HCT116 (cell line): ENCODE measurements at regions not wholly inside any gene's neighbourhood (a gene's known extent, or its start where the extent isn't known, plus 50 kb on each side); places are given as distances from the start of the nearest gene placed in this dataset.

ENCODE experiments used
- ATAC-seq: fragments of 200-7000 bp; cut with Tn5 transposase; 2 replicates; pipeline ENCODE4 v1.9.1; 2020; ENCODE audit warnings: mild to moderate bottlenecking, moderate library complexity
- BruUV-seq: library from RNA; stranded (reverse); fragments of 400-500 nt; replicated peaks from 2 replicates; lab custom pipeline; 2021; lab: Mats Ljungman, UMichigan
- CTCF ChIA-PET: fragments of 300-600 bp; sonication (Branson Sonifier 250); formaldehyde crosslinking; loops from one replicate; lab custom pipeline; 2021; ENCODE audit warnings: antibody characterized with exemption; lab: Charles Lee
- POLR2A ChIA-PET: fragments of 300-600, 350-600 bp; sonication (Branson Sonifier 250); formaldehyde crosslinking; loops from one replicate; lab custom pipeline; 2021; ENCODE audit warnings: antibody characterized with exemption; lab: Charles Lee
- RAD21 ChIA-PET, 2 experiments: fragments of 300-600 bp; sonication (Branson Sonifier 250); formaldehyde crosslinking; loops; one replicate each; lab custom pipeline; 2023; ENCODE audit warnings: low total read pairs in 2 of 2; ENCODE audit not compliant: uncharacterized antibody in 2 of 2, unreplicated experiment in 2 of 2, low non-redundant PET in 1 of 2; lab: Charles Lee
- DNase-seq: peaks from one replicate; pipeline ENCODE4 v3.0.0-alpha.2; 2010; ENCODE audit warnings: low read depth, low spot score
- H2AFZ ChIP-seq: fragments of 200-600 bp; shearing (Covaris generic), sonication (generic); 2 replicates; pipeline ENCODE4 v1.6.1; 2017; ENCODE audit warnings: low read depth, mixed run types, mixed read lengths, antibody characterized with exemption, low read length; ENCODE audit not compliant: poor library complexity, severe bottlenecking
- H3K27ac ChIP-seq: 2 replicates; pipeline ENCODE4 v1.5.1; 2012; ENCODE audit warnings: low read depth, low read length
- H3K27me3 ChIP-seq: fragments of 200-600 bp; sonication (generic); 2 replicates; pipeline ENCODE4 v1.6.1; 2016; ENCODE audit warnings: mixed run types, low read length, mixed read lengths; ENCODE audit not compliant: insufficient read depth
- H3K36me3 ChIP-seq, 2 experiments: fragments of 200-500 bp in 1 of 2; fragments of 200-600 bp in 1 of 2; sonication (Bioruptor generic) in 1 of 2; sonication (generic) in 1 of 2; 2 replicates each; pipeline versions ENCODE4 v1.5.1 to v1.6.1; 2014 to 2016; ENCODE audit warnings: low read length in 2 of 2, inconsistent platforms in 1 of 2, mixed read lengths in 1 of 2, mixed run types in 1 of 2; ENCODE audit not compliant: insufficient read depth in 2 of 2, control insufficient read depth in 1 of 2
- H3K4me1 ChIP-seq, 2 experiments: fragments of 200-600 bp in 1 of 2; sonication (generic) in 1 of 2; 2 replicates each; pipeline versions ENCODE4 v1.5.1 to v1.6.1; 2012 to 2017; ENCODE audit warnings: low read length in 2 of 2, inconsistent platforms in 1 of 2, mild to moderate bottlenecking in 1 of 2, mixed read lengths in 1 of 2, mixed run types in 1 of 2, moderate library complexity in 1 of 2; ENCODE audit not compliant: insufficient read depth in 2 of 2, control insufficient read depth in 1 of 2
- H3K4me2 ChIP-seq: fragments of 200-600 bp; sonication (generic); 2 replicates; pipeline ENCODE4 v1.6.1; 2017; ENCODE audit warnings: mixed run types, low read length, mixed read lengths
- H3K4me3 ChIP-seq, 2 experiments: fragments of 200-600 bp in 1 of 2; sonication (generic) in 1 of 2; replicated peaks in 1 of 2; 2 replicates each; pipeline ENCODE4 v1.5.1; 2011 to 2016; ENCODE audit warnings: low read length in 2 of 2, control low read depth in 1 of 2, low read depth in 1 of 2, mild to moderate bottlenecking in 1 of 2, mixed read lengths in 1 of 2, mixed run types in 1 of 2
- H3K79me2 ChIP-seq: fragments of 200-600 bp; sonication (generic); 2 replicates; pipeline ENCODE4 v1.6.1; 2017; ENCODE audit warnings: mild to moderate bottlenecking, mixed run types, low read length, moderate library complexity, mixed read lengths; ENCODE audit not compliant: insufficient read depth
- H3K9ac ChIP-seq: fragments of 200-600 bp; sonication (generic); 2 replicates; pipeline ENCODE4 v1.6.1; 2016; ENCODE audit warnings: low read length, mixed read lengths
- H3K9me2 ChIP-seq: fragments of 200-600 bp; sonication (generic), shearing (Covaris generic); 2 replicates; pipeline ENCODE4 v1.6.1; 2017; ENCODE audit warnings: mixed run types, mild to moderate bottlenecking, moderate library complexity; ENCODE audit not compliant: insufficient read depth
- H3K9me3 ChIP-seq, 2 experiments: fragments of 200-500 bp in 1 of 2; fragments of 200-600 bp in 1 of 2; sonication (Bioruptor generic) in 1 of 2; sonication (generic) in 1 of 2; 2 replicates each; pipeline ENCODE4 v1.6.1; 2014 to 2017; ENCODE audit warnings: low read length in 2 of 2, mixed read lengths in 2 of 2, inconsistent platforms in 1 of 2, low read depth in 1 of 2, mild to moderate bottlenecking in 1 of 2, mixed run types in 1 of 2, moderate library complexity in 1 of 2; ENCODE audit not compliant: control insufficient read depth in 1 of 2, insufficient read depth in 1 of 2
- H4K20me1 ChIP-seq: fragments of 200-600 bp; sonication (generic), shearing (Covaris generic); 2 replicates; pipeline ENCODE4 v1.6.1; 2017; ENCODE audit warnings: mixed run types, mild to moderate bottlenecking, moderate library complexity; ENCODE audit not compliant: insufficient read depth
- CBX3 ChIP-seq: IDR thresholded peaks from 2 replicates; pipeline ENCODE4 v1.6.1; 2012; ENCODE audit warnings: low read depth
- CEBPB ChIP-seq: IDR thresholded peaks from 2 replicates; pipeline ENCODE4 v1.6.1; 2012; ENCODE audit warnings: low read depth
- EGR1 ChIP-seq: IDR thresholded peaks from 2 replicates; pipeline ENCODE4 v1.6.1; 2012; ENCODE audit warnings: low read depth
- ELF1 ChIP-seq: IDR thresholded peaks from 2 replicates; pipeline ENCODE4 v1.6.1; 2012; ENCODE audit warnings: low read depth, borderline replicate concordance
- EZH2 ChIP-seq: fragments of 200-600 bp; sonication (generic); IDR thresholded peaks from 2 replicates; pipeline ENCODE4 v1.6.1; 2017; ENCODE audit warnings: antibody characterized with exemption, mixed run types
- FOSL1 ChIP-seq: IDR thresholded peaks from 2 replicates; pipeline ENCODE4 v1.6.1; 2012; ENCODE audit warnings: low read depth
- JUND ChIP-seq: IDR thresholded peaks from 2 replicates; pipeline ENCODE4 v1.6.1; 2012
- POLR2A ChIP-seq: IDR thresholded peaks from 2 replicates; pipeline ENCODE4 v1.7.0; 2011; ENCODE audit warnings: borderline replicate concordance; ENCODE audit not compliant: insufficient read depth, insufficient read length; ENCODE audit errors: extremely low read depth
- POLR2AphosphoS5 ChIP-seq: IDR thresholded peaks from 2 replicates; pipeline ENCODE4 v1.6.1; 2011; ENCODE audit warnings: mild to moderate bottlenecking, low read depth, low read length, moderate library complexity
- RAD21 ChIP-seq: IDR thresholded peaks from 2 replicates; pipeline ENCODE4 v1.6.1; 2012; ENCODE audit warnings: low read depth, mild to moderate bottlenecking
- REST ChIP-seq: IDR thresholded peaks from 2 replicates; pipeline ENCODE4 v1.6.1; 2012; ENCODE audit warnings: low read depth
- SIN3A ChIP-seq: IDR thresholded peaks from 2 replicates; pipeline ENCODE4 v1.6.1; 2012; ENCODE audit warnings: low read depth
- SP1 ChIP-seq: IDR thresholded peaks from 2 replicates; pipeline ENCODE4 v1.6.1; 2012; ENCODE audit warnings: low read depth
- SRF ChIP-seq: IDR thresholded peaks from 2 replicates; pipeline ENCODE4 v1.6.1; 2012; ENCODE audit warnings: low read depth
- YY1 ChIP-seq: IDR thresholded peaks from 2 replicates; pipeline ENCODE4 v1.6.1; 2011; ENCODE audit warnings: low read length, low read depth, moderate library complexity, mild to moderate bottlenecking; ENCODE audit not compliant: insufficient replicate concordance; ENCODE audit errors: extremely low read depth
- ZFX ChIP-seq: fragments of 450-650 bp; IDR thresholded peaks from 2 replicates; pipeline ENCODE4 v1.6.1; 2017
- ZNF274 ChIP-seq: fragments of 200-500 bp; sonication (Bioruptor generic); IDR thresholded peaks from 2 replicates; pipeline ENCODE4 v1.6.1; 2014; ENCODE audit warnings: mild to moderate bottlenecking, low read depth, low read length, inconsistent platforms
- intact Hi-C: fragments of 100-400 bp; cut with micrococcal nuclease; formaldehyde crosslinking; loops from 2 replicates; pipeline ENCODE4 v1.10.0; 2022
- TF ChIP-seq, protein P1 (sequence below): IDR thresholded peaks from 2 replicates; pipeline ENCODE4 v1.6.1; 2012
- TF ChIP-seq, protein P2 (sequence below), 3 experiments: fragments of 200-600 bp in 1 of 3; sonication (generic) in 1 of 3; IDR thresholded peaks in 2 of 3; conservative IDR thresholded peaks in 1 of 3; 2 replicates each; pipeline ENCODE4 v1.5.1; 2012 to 2017; ENCODE audit warnings: low read depth in 2 of 3, low read length in 2 of 3, antibody characterized with exemption in 1 of 3, borderline replicate concordance in 1 of 3, control low read depth in 1 of 3, mild to moderate bottlenecking in 1 of 3, mixed read lengths in 1 of 3, mixed run types in 1 of 3, moderate library complexity in 1 of 3; ENCODE audit not compliant: insufficient read depth in 1 of 3

DNA sequence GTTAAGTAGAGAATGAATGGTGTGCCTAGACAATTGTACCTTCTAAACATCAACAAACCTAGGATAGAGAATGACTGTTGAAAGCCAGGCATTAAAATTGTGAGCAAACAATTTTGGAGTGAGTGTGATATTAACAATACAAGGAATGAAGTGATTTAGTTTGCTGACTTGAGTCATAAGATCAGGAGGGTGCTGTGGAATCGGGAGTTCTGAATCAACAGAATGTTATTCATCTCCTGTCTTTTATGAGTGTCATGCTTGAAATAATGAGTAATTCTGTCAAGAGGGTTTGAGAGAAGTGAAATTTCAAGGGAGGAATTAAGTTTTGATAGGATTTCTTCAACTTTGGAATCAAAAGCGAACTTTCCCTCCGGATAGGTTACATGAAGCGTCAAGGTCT lies 214.4 kb upstream of the DSEL start:
- H3K9me2 ChIP-seq, result no peaks in the 10 kb centered on the region
- BruUV-seq, result no TSS peak
- H3K36me3 ChIP-seq, result no peaks in the 10 kb centered on the region
- ATAC-seq (no peak), DNase-seq (no peak)
- H3K9me3 ChIP-seq, result peaks cover 3 to 7% of the 10 kb centered on the region in 2 experiments; a peak in 2 of 4 replicates
- no peak overlapping the region for H2AFZ ChIP-seq
- no peaks in the 10 kb centered on the region for H3K79me2 ChIP-seq
- ChIA-PET CTCF (no interaction called here), RAD21 (no interaction called here), POLR2A (no interaction called here)
- H3K27ac ChIP-seq, result no peak overlapping the region
- H3K4me3 ChIP-seq, result no peak overlapping the region
- no peaks in the 10 kb centered on the region for H4K20me1 ChIP-seq
- no peaks in the 10 kb centered on the region for H3K4me1 ChIP-seq
- H3K9ac ChIP-seq, result no peak overlapping the region
- H3K27me3 ChIP-seq, result no peaks in the 10 kb centered on the region
- TF ChIP-seq CBX3 (no peak), SRF (no peak), ELF1 (no peak), ZNF274 (no peak), SIN3A (no peak), EGR1 (no peak), POLR2AphosphoS5 (no peak), SP1 (no peak), REST (no peak), RAD21 (no peak), EZH2 (no peak), POLR2A (no peak), FOSL1 (no peak), JUND (no peak), CEBPB (no peak), YY1 (no peak), ZFX (no peak)
- TF ChIP-seq, protein P1, sequence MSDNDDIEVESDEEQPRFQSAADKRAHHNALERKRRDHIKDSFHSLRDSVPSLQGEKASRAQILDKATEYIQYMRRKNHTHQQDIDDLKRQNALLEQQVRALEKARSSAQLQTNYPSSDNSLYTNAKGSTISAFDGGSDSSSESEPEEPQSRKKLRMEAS, result no peak
- TF ChIP-seq, protein P2, sequence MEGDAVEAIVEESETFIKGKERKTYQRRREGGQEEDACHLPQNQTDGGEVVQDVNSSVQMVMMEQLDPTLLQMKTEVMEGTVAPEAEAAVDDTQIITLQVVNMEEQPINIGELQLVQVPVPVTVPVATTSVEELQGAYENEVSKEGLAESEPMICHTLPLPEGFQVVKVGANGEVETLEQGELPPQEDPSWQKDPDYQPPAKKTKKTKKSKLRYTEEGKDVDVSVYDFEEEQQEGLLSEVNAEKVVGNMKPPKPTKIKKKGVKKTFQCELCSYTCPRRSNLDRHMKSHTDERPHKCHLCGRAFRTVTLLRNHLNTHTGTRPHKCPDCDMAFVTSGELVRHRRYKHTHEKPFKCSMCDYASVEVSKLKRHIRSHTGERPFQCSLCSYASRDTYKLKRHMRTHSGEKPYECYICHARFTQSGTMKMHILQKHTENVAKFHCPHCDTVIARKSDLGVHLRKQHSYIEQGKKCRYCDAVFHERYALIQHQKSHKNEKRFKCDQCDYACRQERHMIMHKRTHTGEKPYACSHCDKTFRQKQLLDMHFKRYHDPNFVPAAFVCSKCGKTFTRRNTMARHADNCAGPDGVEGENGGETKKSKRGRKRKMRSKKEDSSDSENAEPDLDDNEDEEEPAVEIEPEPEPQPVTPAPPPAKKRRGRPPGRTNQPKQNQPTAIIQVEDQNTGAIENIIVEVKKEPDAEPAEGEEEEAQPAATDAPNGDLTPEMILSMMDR (IDR thresholded peaks at IDR 0.05 in 2 of 3, conservative IDR thresholded peaks at IDR 0.05 in 1 of 3; ENCODE audit: borderline replicate concordance in 1 of 3, insufficient read depth in 1 of 3, low read depth in 2 of 3, low read length in 2 of 3), result no peak
- intact Hi-C loops, result no loop called here
- H3K4me2 ChIP-seq, result no peak overlapping the region
